Gastroesophageal sphincter (tissue), 3 donors: ENCODE measurements at regions not wholly inside any gene's neighbourhood (a gene's known extent, or its start where the extent isn't known, plus 50 kb on each side); places are given as distances from the start of the nearest gene placed in this dataset.

Source experiments
- POLR2AphosphoS5 ChIP-seq: sonication (generic); formaldehyde crosslinking; IDR thresholded peaks from one replicate; pipeline ENCODE4 v1.6.1; 2017; ENCODE audit warnings: antibody characterized with exemption
- TF ChIP-seq, protein P1 (sequence below), 4 experiments: fragments of 200-600 bp in 2 of 4; fragments of 450-650 bp in 2 of 4; sonication (generic) in 1 of 4; IDR thresholded peaks; one replicate each; pipeline ENCODE4 v1.5.1; 2017 to 2019; ENCODE audit warnings: antibody characterized with exemption in 4 of 4, mild to moderate bottlenecking in 2 of 4, moderate library complexity in 2 of 4

DNA sequence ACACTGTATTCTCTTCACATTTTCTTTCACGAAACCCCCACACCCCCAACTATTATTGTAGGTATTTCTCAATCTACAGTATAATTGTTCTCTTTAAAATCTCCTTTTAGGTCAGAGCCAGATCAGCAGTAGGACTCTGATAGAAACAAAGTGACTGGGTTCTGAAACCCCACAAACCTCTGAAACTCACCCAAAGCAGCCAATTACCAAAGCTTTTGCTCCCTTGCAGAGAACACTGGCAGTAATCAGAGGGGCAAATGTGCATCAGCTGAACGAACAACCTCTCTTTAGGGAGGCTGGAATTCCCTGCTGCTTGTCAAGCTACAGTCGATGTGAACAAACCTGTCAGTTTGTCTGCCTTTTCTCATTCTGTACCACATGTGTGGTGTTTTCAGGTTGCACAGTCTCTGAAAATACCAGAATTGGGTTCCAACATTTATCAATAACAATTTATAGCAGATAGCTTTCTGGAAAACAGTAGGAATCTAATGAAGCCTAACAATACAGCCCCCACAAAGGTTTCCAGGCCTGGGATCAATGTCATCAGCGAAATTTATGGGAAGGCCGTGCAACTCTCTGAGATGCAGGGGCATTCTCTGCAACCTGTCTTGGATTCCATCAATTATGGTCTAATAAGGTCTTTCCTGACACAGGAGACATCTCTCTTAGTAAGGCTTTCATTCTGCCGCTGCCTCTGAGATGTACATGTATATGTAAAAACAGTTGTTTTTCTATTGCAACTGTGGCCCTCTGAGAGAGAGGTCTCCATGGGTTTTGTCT lies 395.9 kb downstream of the GPAT3 start:
- TF ChIP-seq, protein P1, sequence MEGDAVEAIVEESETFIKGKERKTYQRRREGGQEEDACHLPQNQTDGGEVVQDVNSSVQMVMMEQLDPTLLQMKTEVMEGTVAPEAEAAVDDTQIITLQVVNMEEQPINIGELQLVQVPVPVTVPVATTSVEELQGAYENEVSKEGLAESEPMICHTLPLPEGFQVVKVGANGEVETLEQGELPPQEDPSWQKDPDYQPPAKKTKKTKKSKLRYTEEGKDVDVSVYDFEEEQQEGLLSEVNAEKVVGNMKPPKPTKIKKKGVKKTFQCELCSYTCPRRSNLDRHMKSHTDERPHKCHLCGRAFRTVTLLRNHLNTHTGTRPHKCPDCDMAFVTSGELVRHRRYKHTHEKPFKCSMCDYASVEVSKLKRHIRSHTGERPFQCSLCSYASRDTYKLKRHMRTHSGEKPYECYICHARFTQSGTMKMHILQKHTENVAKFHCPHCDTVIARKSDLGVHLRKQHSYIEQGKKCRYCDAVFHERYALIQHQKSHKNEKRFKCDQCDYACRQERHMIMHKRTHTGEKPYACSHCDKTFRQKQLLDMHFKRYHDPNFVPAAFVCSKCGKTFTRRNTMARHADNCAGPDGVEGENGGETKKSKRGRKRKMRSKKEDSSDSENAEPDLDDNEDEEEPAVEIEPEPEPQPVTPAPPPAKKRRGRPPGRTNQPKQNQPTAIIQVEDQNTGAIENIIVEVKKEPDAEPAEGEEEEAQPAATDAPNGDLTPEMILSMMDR (IDR thresholded peaks at IDR 0.05) = no peak
- TF ChIP-seq POLR2AphosphoS5 = no peak
